22Rv1 (cell line): ENCODE measurements at regions not wholly inside any gene's neighbourhood (a gene's known extent, or its start where the extent isn't known, plus 50 kb on each side); places are given as distances from the start of the nearest gene placed in this dataset.

ENCODE experiments used
- H3K27ac ChIP-seq: fragments of 450-650 bp; 2 replicates; pipeline ENCODE4 v1.5.1; 2017
- CTCF ChIP-seq: fragments of 450-650 bp; IDR thresholded peaks from 2 replicates; pipeline ENCODE4 v1.5.1; 2017; ENCODE audit warnings: mild to moderate bottlenecking
- ZFX ChIP-seq: fragments of 450-650 bp; IDR thresholded peaks from 2 replicates; pipeline ENCODE4 v1.6.1; 2017; ENCODE audit warnings: antibody characterized with exemption, borderline replicate concordance

GRCh38 chr4:29581457-29581856 lies 1138.7 kb upstream of the PCDH7 start:
- H3K27ac ChIP-seq = no peak overlapping the region
- TF ChIP-seq ZFX = no peak
- TF ChIP-seq CTCF = no peak

- no peak overlapping the region for H3K27ac ChIP-seq
- TF ChIP-seq ZFX = no peak
- TF ChIP-seq CTCF = no peak
Measured at GRCh38 chr4:29588617-29589016, 1131.6 kb upstream of the PCDH7 start.

DNA sequence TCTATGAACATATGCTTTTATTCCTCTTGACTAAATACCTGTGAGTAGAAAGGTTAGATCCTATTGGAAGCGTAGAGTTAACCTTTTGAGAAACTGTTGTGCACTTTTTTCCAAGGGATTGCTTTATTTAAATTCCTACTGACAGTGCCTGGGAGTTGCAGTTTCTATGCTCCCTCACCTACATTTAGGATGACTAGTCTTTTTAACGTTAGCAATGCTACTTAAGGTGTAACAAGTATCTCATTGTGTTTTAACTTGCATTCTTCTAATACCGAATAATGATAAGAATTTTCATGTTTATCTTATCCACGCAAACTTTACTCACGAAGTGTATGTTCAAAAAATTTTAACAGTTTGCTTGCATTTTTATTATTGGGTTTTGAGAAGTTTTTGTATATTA lies 1123.9 kb upstream of the PCDH7 start:
- no peak overlapping the region for H3K27ac ChIP-seq
- TF ChIP-seq ZFX = no peak
- no peak for TF ChIP-seq CTCF

GRCh38 chr4:29619168-29619567 lies 1101.0 kb upstream of the PCDH7 start:
- TF ChIP-seq ZFX (no peak), CTCF (no peak)
- no peak overlapping the region for H3K27ac ChIP-seq

DNA sequence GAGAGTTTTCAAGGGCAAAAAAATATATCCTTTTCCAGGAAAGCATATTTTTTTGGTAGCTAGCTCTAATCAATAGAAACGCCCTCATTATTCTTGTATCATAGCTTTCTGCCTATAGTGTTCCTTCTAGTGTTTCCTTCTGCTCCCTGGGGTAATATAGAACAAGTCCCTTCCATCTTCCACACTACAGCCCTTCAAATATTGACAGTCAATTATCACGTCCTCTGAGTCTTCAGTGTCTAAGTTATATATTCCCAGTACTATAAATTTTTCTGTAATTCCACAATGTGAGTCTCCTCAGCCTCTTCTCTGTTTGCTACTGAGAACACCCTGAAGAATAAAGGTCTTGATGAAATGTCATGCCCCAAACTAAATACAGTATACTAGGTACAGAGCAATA lies 1088.0 kb upstream of the PCDH7 start:
- no peak overlapping the region for H3K27ac ChIP-seq
- TF ChIP-seq ZFX (no peak), CTCF (no peak)

DNA sequence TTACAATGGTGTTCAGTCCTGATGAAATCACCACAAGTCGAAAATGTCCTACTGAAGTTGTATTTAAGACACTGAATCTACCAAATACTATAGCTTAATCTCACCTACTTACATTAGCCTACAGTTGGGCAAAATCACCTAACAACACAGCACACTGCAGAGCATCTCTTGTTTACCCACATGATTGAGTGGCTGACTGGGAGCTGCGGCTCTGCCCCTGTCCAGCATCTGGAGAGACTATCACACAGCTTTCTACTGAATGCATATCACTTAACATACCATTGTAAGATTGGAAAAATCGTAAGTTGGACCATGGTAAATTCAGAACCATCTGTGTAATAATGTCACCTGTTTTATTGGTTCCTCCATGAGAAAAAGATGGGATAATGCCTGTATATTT lies 1083.2 kb upstream of the PCDH7 start:
- TF ChIP-seq CTCF (no peak), ZFX (no peak)
- no peak overlapping the region for H3K27ac ChIP-seq

DNA sequence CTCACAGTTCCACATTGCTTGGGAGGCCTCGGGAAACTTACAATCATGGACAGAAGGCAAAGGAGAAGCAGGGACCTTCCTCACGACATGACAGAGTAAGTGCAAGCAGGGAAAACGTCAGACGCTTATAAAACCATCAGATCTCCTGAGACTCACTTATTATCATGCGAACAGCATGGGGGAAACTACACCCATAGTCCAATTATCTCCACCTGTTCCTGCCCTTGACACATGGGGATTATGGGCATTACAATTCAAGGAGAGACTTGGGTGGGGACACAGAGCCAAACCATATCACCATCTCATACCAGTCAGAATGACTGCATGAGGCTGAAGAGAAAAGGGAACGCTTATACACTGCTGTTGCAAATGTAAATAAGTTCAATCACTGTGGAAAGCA lies 1066.9 kb upstream of the PCDH7 start:
- TF ChIP-seq CTCF (no peak), ZFX (no peak)
- no peak overlapping the region for H3K27ac ChIP-seq

GRCh38 chr4:29680644-29681043 lies 1039.5 kb upstream of the PCDH7 start:
- TF ChIP-seq CTCF = no peak
- TF ChIP-seq ZFX = no peak
- H3K27ac ChIP-seq = no peak overlapping the region
